ENCODE measurements at regions not wholly inside any gene's neighbourhood (a gene's known extent, or its start where the extent isn't known, plus 50 kb on each side); places are given as distances from the start of the nearest gene placed in this dataset.

DNA sequence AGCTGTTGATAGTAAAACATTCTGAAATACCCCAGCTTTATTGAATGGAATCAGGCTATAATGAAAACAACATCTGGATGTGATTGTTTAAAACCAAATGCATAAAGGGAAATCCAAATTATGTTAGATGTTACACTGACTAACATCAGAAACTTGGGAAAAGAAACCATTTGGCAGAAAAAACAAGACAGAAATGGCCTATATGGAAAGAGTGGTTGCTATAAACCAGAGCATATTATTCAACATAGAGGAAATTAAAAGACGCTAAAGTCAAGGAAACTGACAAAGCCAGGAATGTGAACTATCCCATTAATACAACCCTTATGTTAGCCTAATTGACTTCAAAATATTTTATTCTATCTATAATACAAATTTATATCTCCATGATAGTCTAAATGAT lies 53.0 kb upstream of the CABCOCO1 start:
- TF ChIP-seq, protein P1, sequence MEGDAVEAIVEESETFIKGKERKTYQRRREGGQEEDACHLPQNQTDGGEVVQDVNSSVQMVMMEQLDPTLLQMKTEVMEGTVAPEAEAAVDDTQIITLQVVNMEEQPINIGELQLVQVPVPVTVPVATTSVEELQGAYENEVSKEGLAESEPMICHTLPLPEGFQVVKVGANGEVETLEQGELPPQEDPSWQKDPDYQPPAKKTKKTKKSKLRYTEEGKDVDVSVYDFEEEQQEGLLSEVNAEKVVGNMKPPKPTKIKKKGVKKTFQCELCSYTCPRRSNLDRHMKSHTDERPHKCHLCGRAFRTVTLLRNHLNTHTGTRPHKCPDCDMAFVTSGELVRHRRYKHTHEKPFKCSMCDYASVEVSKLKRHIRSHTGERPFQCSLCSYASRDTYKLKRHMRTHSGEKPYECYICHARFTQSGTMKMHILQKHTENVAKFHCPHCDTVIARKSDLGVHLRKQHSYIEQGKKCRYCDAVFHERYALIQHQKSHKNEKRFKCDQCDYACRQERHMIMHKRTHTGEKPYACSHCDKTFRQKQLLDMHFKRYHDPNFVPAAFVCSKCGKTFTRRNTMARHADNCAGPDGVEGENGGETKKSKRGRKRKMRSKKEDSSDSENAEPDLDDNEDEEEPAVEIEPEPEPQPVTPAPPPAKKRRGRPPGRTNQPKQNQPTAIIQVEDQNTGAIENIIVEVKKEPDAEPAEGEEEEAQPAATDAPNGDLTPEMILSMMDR (IDR thresholded peaks at IDR 0.05 in 8 of 11, conservative IDR thresholded peaks at IDR 0.05 in 3 of 11) = no peak
- TF ChIP-seq POLR2AphosphoS5 (IDR thresholded peaks at IDR 0.05) (no peak), POLR2A (IDR thresholded peaks at IDR 0.05) (no peak)

Data from spleen (tissue), 7 donors.